CD4-positive, alpha-beta T cell (primary cell): ENCODE measurements at regions not wholly inside any gene's neighbourhood (a gene's known extent, or its start where the extent isn't known, plus 50 kb on each side); places are given as distances from the start of the nearest gene placed in this dataset.

Experiments used
- ATAC-seq: fragments of 200-7000 bp; cut with Tn5 transposase; one replicate; pipeline ENCODE4 v1.10.0; 2022; ENCODE audit warnings: mild to moderate bottlenecking; ENCODE audit not compliant: poor library complexity
- CTCF ChIA-PET: fragments of 350-600 bp; sonication (Branson Sonifier 250); formaldehyde crosslinking; loops from one replicate; lab custom pipeline; 2021; ENCODE audit warnings: antibody characterized with exemption, inconsistent platforms; lab: Charles Lee
- POLR2A ChIA-PET: fragments of 350-600 bp; sonication (Branson Sonifier 250); formaldehyde crosslinking; loops from one replicate; lab custom pipeline; 2021; ENCODE audit warnings: antibody characterized with exemption, inconsistent platforms; lab: Charles Lee
- DNase-seq, 14 experiments: peaks; one replicate each; pipeline ENCODE4 v3.0.0-alpha.2; 2013 to 2020; ENCODE audit warnings: mixed read lengths in 2 of 14
- H3K27ac ChIP-seq, 2 donors: one replicate each; pipeline versions ENCODE4 v1.5.1 to v1.7.0; 2013; ENCODE audit warnings: low read length in 2 of 2, low read depth in 1 of 2, mild to moderate bottlenecking in 1 of 2
- H3K27me3 ChIP-seq, 2 experiments: 1 replicate in 1 of 2; 2 replicates in 1 of 2; pipeline versions ENCODE4 v1.6.1 to v1.7.0; 2013; ENCODE audit warnings: low read length in 2 of 2, control low read depth in 1 of 2, mild to moderate bottlenecking in 1 of 2, moderate library complexity in 1 of 2; ENCODE audit not compliant: insufficient read depth in 2 of 2, control insufficient read depth in 1 of 2
- H3K36me3 ChIP-seq: one replicate; pipeline ENCODE4 v1.6.1; 2013; ENCODE audit warnings: low read length, control low read depth; ENCODE audit not compliant: insufficient read depth
- H3K4me1 ChIP-seq: one replicate; pipeline ENCODE4 v1.6.1; 2013; ENCODE audit warnings: low read length, control low read depth; ENCODE audit not compliant: insufficient read depth
- H3K4me3 ChIP-seq: one replicate; pipeline ENCODE4 v1.5.1; 2013; ENCODE audit warnings: mild to moderate bottlenecking, low read length, moderate library complexity
- H3K9me3 ChIP-seq, 2 experiments: 1 replicate in 1 of 2; 2 replicates in 1 of 2; pipeline versions ENCODE4 v1.6.1 to v1.7.0; 2013; ENCODE audit warnings: low read length in 2 of 2, mild to moderate bottlenecking in 2 of 2, control low read depth in 1 of 2, moderate library complexity in 1 of 2; ENCODE audit not compliant: control insufficient read depth in 1 of 2, insufficient read depth in 1 of 2
- H3K27ac Mint-ChIP-seq: one replicate; pipeline ENCODE4 v1.8.0; 2020; ENCODE audit warnings: mixed read lengths
- H3K27me3 Mint-ChIP-seq: one replicate; pipeline ENCODE4 v1.8.0; 2021; ENCODE audit warnings: mixed read lengths
- H3K36me3 Mint-ChIP-seq: one replicate; pipeline ENCODE4 v1.8.0; 2021; ENCODE audit warnings: low read depth, mixed read lengths
- H3K4me1 Mint-ChIP-seq: one replicate; pipeline ENCODE4 v1.8.0; 2021; ENCODE audit warnings: low read depth, mixed read lengths
- H3K4me3 Mint-ChIP-seq: one replicate; pipeline ENCODE4 v1.8.0; 2020; ENCODE audit warnings: mild to moderate bottlenecking, mixed read lengths
- H3K9me3 Mint-ChIP-seq: one replicate; pipeline ENCODE4 v1.8.0; 2020; ENCODE audit warnings: mixed read lengths
- CTCF ChIP-seq: fragments of 200-600 bp; IDR thresholded peaks from one replicate; pipeline ENCODE4 v1.8.0; 2022; ENCODE audit warnings: antibody characterized with exemption, mild to moderate bottlenecking
- intact Hi-C, 2 experiments: fragments of 100-400 bp; cut with DNase I in 1 of 2; cut with micrococcal nuclease in 1 of 2; formaldehyde crosslinking; loops; one replicate each; pipeline versions ENCODE4 v1.15.1 to v1.9.0; 2023 to 2025; cut with DNase I, micrococcal nuclease

- no peaks in the 10 kb centered on the region for H3K36me3 ChIP-seq
- H3K27ac ChIP-seq, result no peak overlapping the region
- no peak for TF ChIP-seq CTCF
- Mint-ChIP-seq H3K4me3 (no peak overlapping the region), H3K27me3 (no peaks in the 10 kb centered on the region), H3K9me3 (peaks cover 3% of the 10 kb centered on the region), H3K27ac (no peak overlapping the region), H3K36me3 (no peaks in the 10 kb centered on the region), H3K4me1 (no peaks in the 10 kb centered on the region)
- DNase-seq, result no peak
- ChIA-PET CTCF (interaction anchor here (1.4 kb wide), 1 partner anchor 19 kb away, joined by 5 read pairs; no protein-coding TSS in a partner anchor), POLR2A (no interaction called here)
- ATAC-seq, result no peak
- H3K4me3 ChIP-seq, result no peak overlapping the region
- no peaks in the 10 kb centered on the region for H3K27me3 ChIP-seq
- H3K4me1 ChIP-seq, result no peaks in the 10 kb centered on the region
- peaks cover 0 to 4% of the 10 kb centered on the region in 2 experiments for H3K9me3 ChIP-seq
- intact Hi-C loops, result no loop called here
Measured at GRCh38 chr5:13480834-13481233, 463.7 kb downstream of the DNAH5 start.

GRCh38 chr5:13478831-13479465, 465.5 kb downstream of the DNAH5 start:
- H3K27ac ChIP-seq, result no peak overlapping the region
- peaks cover 0 to 7% of the 10 kb centered on the region in 2 experiments for H3K9me3 ChIP-seq
- H3K36me3 ChIP-seq, result no peaks in the 10 kb centered on the region
- no peaks in the 10 kb centered on the region for H3K36me3 Mint-ChIP-seq
- no peak for ATAC-seq
- H3K27me3 ChIP-seq, result no peaks in the 10 kb centered on the region
- peak in 2 of 14 experiments; percentile 0 to 20 for DNase-seq
- no peak overlapping the region for H3K4me3 Mint-ChIP-seq
- H3K4me1 ChIP-seq, result no peaks in the 10 kb centered on the region
- H3K27me3 Mint-ChIP-seq, result no peaks in the 10 kb centered on the region
- intact Hi-C loops, result no loop called here
- H3K4me1 Mint-ChIP-seq, result no peaks in the 10 kb centered on the region
- POLR2A ChIA-PET, result no interaction called here
- CTCF ChIA-PET, result no interaction called here
- TF ChIP-seq CTCF, result no peak
- H3K9me3 Mint-ChIP-seq, result peaks cover 4% of the 10 kb centered on the region
- H3K27ac Mint-ChIP-seq, result no peak overlapping the region
- H3K4me3 ChIP-seq, result no peak overlapping the region

- no peak overlapping the region for H3K27ac Mint-ChIP-seq
Measured at GRCh38 chr5:13477118-13477737, 467.3 kb downstream of the DNAH5 start.

More at GRCh38 chr5:13477118-13477737, 467.3 kb downstream of the DNAH5 start:
- Mint-ChIP-seq H3K4me3 (no peak overlapping the region), H3K4me1 (no peaks in the 10 kb centered on the region), H3K9me3 (peaks cover 4% of the 10 kb centered on the region), H3K27me3 (no peaks in the 10 kb centered on the region), H3K36me3 (no peaks in the 10 kb centered on the region)
- ChIA-PET POLR2A (no interaction called here), CTCF (no interaction called here)
- intact Hi-C loops, result no loop called here
- TF ChIP-seq CTCF, result no peak
- Histone ChIP-seq H3K9me3 (peaks cover 0 to 7% of the 10 kb centered on the region in 2 experiments), H3K4me3 (no peak overlapping the region), H3K27me3 (no peaks in the 10 kb centered on the region), H3K36me3 (no peaks in the 10 kb centered on the region), H3K4me1 (no peaks in the 10 kb centered on the region), H3K27ac (no peak overlapping the region)
- ATAC-seq (no peak), DNase-seq (no peak)
